Right cardiac atrium (tissue), 5 donors: ENCODE measurements at regions not wholly inside any gene's neighbourhood (a gene's known extent, or its start where the extent isn't known, plus 50 kb on each side); places are given as distances from the start of the nearest gene placed in this dataset.

Source experiments
- ATAC-seq, 2 donors: fragments of 200-7000 bp; cut with Tn5 transposase; one replicate each; pipeline versions ENCODE4 v1.8.0 to v1.9.1; 2020; ENCODE audit warnings: moderate library complexity in 2 of 2, mild to moderate bottlenecking in 1 of 2
- DNase-seq, 3 donors: peaks; one replicate each; pipeline ENCODE4 v3.0.0-alpha.2; 2020
- H3K27ac ChIP-seq: one replicate; pipeline ENCODE4 v1.5.1; 2013; ENCODE audit warnings: mild to moderate bottlenecking, low read length, control low read depth, moderate library complexity
- H3K27me3 ChIP-seq: one replicate; pipeline ENCODE4 v1.6.1; 2013; ENCODE audit not compliant: control insufficient read depth, insufficient read depth
- H3K4me1 ChIP-seq: one replicate; pipeline ENCODE4 v1.6.1; 2013; ENCODE audit warnings: low read length; ENCODE audit not compliant: control insufficient read depth, insufficient read depth
- H3K4me3 ChIP-seq: one replicate; pipeline ENCODE4 v1.5.1; 2013; ENCODE audit warnings: low read length, control low read depth
- H3K9me3 ChIP-seq: one replicate; pipeline ENCODE4 v1.6.1; 2013; ENCODE audit warnings: low read length; ENCODE audit not compliant: control insufficient read depth
- WGBS: extraction: QIAGEN DNeasy Blood & Tissue Kit; methylation state at CpG from one replicate; pipeline ENCODE4 v1.1.7; 2013; 5-methylcytosine and 5-hydroxymethylcytosine counted together
- intact Hi-C, 4 donors: fragments of 100-400 bp; cut with DNase I; formaldehyde crosslinking; loops; one replicate each; pipeline versions ENCODE4 v1.11.0 to v1.14.0; 2022 to 2023
- donor health status: healthy with polysubstance abuse.
- donor health status: DM: no; HTN: yes; CAD: no.
- donor health status: DM: no; HTN: no; CAD: no.
- donor health status: DM: no; HTN: yes; CAD: no; lungs with severe emphysema.
- donor health status: DM: yes; HTN: yes; CAD: no.

GRCh38 chr18:2293109-2293839, 278.0 kb downstream of the METTL4 start:
- Histone ChIP-seq H3K4me3 (no peak overlapping the region), H3K27me3 (no peaks in the 10 kb centered on the region), H3K9me3 (no peaks in the 10 kb centered on the region), H3K4me1 (no peaks in the 10 kb centered on the region), H3K27ac (no peak overlapping the region)
- 71% methylated on average over 7 of the region's 7 CpGs for WGBS
- intact Hi-C loops, result no loop called here
- DNase-seq (no peak), ATAC-seq (no peak)

GRCh38 chr18:2301316-2301715, 270.0 kb downstream of the METTL4 start:
- Histone ChIP-seq H3K27ac (no peak overlapping the region), H3K27me3 (no peaks in the 10 kb centered on the region), H3K4me3 (no peak overlapping the region), H3K4me1 (no peaks in the 10 kb centered on the region), H3K9me3 (no peaks in the 10 kb centered on the region)
- intact Hi-C loops, result no loop called here
- ATAC-seq (no peak), DNase-seq (no peak)
- WGBS, result 71% methylated on average over 2 of the region's 2 CpGs

GRCh38 chr18:2302012-2302411, 269.3 kb downstream of the METTL4 start:
- intact Hi-C loops, result no loop called here
- ATAC-seq, result no peak
- Histone ChIP-seq H3K4me1 (no peaks in the 10 kb centered on the region), H3K27me3 (no peaks in the 10 kb centered on the region), H3K4me3 (no peak overlapping the region), H3K9me3 (no peaks in the 10 kb centered on the region), H3K27ac (no peak overlapping the region)
- DNase-seq, result no peak
- 38% methylated on average over 1 of the region's 1 CpG for WGBS

GRCh38 chr18:2302628-2303516, 268.4 kb downstream of the METTL4 start:
- intact Hi-C loops, result no loop called here
- Histone ChIP-seq H3K9me3 (no peaks in the 10 kb centered on the region), H3K4me1 (no peaks in the 10 kb centered on the region), H3K4me3 (no peak overlapping the region), H3K27me3 (no peaks in the 10 kb centered on the region), H3K27ac (no peak overlapping the region)
- WGBS, result 63% methylated on average over 10 of the region's 10 CpGs
- ATAC-seq, result no peak
- DNase-seq, result no peak

- no peak overlapping the region for H3K4me3 ChIP-seq
- H3K27me3 ChIP-seq, result no peaks in the 10 kb centered on the region
- intact Hi-C loops, result no loop called here
- DNase-seq (no peak), ATAC-seq (no peak)
- no peak overlapping the region for H3K27ac ChIP-seq
- WGBS, result 70% methylated on average over 3 of the region's 3 CpGs
- no peaks in the 10 kb centered on the region for H3K4me1 ChIP-seq
- H3K9me3 ChIP-seq, result no peaks in the 10 kb centered on the region
Observed at GRCh38 chr18:2303517-2304238, 267.6 kb downstream of the METTL4 start.

GRCh38 chr18:2304378-2305175, 266.7 kb downstream of the METTL4 start:
- ATAC-seq (no peak), DNase-seq (no peak)
- H3K27ac ChIP-seq, result no peak overlapping the region
- no peak overlapping the region for H3K4me3 ChIP-seq
- no peaks in the 10 kb centered on the region for H3K9me3 ChIP-seq
- no peaks in the 10 kb centered on the region for H3K27me3 ChIP-seq
- 40% methylated on average over 2 of the region's 2 CpGs for WGBS
- H3K4me1 ChIP-seq, result no peaks in the 10 kb centered on the region
- intact Hi-C loops, result no loop called here

- no peak for ATAC-seq
- no peak overlapping the region for H3K27ac ChIP-seq
Observed at GRCh38 chr18:2306606-2307005, 264.7 kb downstream of the METTL4 start.

GRCh38 chr18:2310886-2311285, 260.4 kb downstream of the METTL4 start:
- H3K4me3 ChIP-seq, result no peak overlapping the region
- WGBS, result 88% methylated on average over 9 of the region's 9 CpGs
- intact Hi-C loops, result no loop called here

More at GRCh38 chr18:2306606-2307005, 264.7 kb downstream of the METTL4 start:
- Histone ChIP-seq H3K4me3 (no peak overlapping the region), H3K4me1 (no peaks in the 10 kb centered on the region), H3K27me3 (no peaks in the 10 kb centered on the region), H3K9me3 (no peaks in the 10 kb centered on the region)
- intact Hi-C loops, result no loop called here
- DNase-seq, result no peak

GRCh38 chr18:2312440-2312839, 258.9 kb downstream of the METTL4 start:
- no peak for DNase-seq
- ATAC-seq, result no peak
- H3K4me1 ChIP-seq, result no peaks in the 10 kb centered on the region
- no peak overlapping the region for H3K4me3 ChIP-seq
- H3K27me3 ChIP-seq, result no peaks in the 10 kb centered on the region
- intact Hi-C loops, result no loop called here
- H3K9me3 ChIP-seq, result no peaks in the 10 kb centered on the region
- WGBS, result 72% methylated on average over 4 of the region's 4 CpGs
- no peak overlapping the region for H3K27ac ChIP-seq

More at GRCh38 chr18:2310886-2311285, 260.4 kb downstream of the METTL4 start:
- no peak for ATAC-seq
- H3K27me3 ChIP-seq, result no peaks in the 10 kb centered on the region
- H3K27ac ChIP-seq, result no peak overlapping the region
- H3K9me3 ChIP-seq, result no peaks in the 10 kb centered on the region
- no peak for DNase-seq
- no peaks in the 10 kb centered on the region for H3K4me1 ChIP-seq

GRCh38 chr18:2313332-2313731, 258.0 kb downstream of the METTL4 start:
- no peaks in the 10 kb centered on the region for H3K9me3 ChIP-seq
- ATAC-seq, result no peak
- intact Hi-C loops, result no loop called here
- no peaks in the 10 kb centered on the region for H3K4me1 ChIP-seq
- WGBS, result 84% methylated on average over 3 of the region's 3 CpGs
- H3K27me3 ChIP-seq, result no peaks in the 10 kb centered on the region
- no peak for DNase-seq
- no peak overlapping the region for H3K27ac ChIP-seq
- H3K4me3 ChIP-seq, result no peak overlapping the region
